ENCODE measurements at regions not wholly inside any gene's neighbourhood (a gene's known extent, or its start where the extent isn't known, plus 50 kb on each side); places are given as distances from the start of the nearest gene placed in this dataset.
"Not testable (repeated sequence)": the region's sequence is repeated elsewhere in the genome, so short reads cannot be mapped to it uniquely, and the experiment has no call there.

- Histone ChIP-seq H3K36me3 (ENCODE audit: insufficient read depth, low read length) (no peaks in the 10 kb centered on the region), H3K9ac (ENCODE audit: low read depth, low read length, poor library complexity, severe bottlenecking) (no peak overlapping the region), H3K27me3 (ENCODE audit: insufficient read depth, low read length, poor library complexity, severe bottlenecking) (no peaks in the 10 kb centered on the region), H2AFZ (ENCODE audit: low read length) (no peak overlapping the region), H3K4me2 (ENCODE audit: low read depth, low read length, poor library complexity, severe bottlenecking) (no peak overlapping the region), H3K9me2 (replicated peaks; ENCODE audit: low read depth, low read length) (no peaks in the 10 kb centered on the region), H3K4me1 (ENCODE audit: insufficient read depth, low read length, poor library complexity, severe bottlenecking) (no peaks in the 10 kb centered on the region), H4K20me1 (ENCODE audit: insufficient read depth, low read length, poor library complexity, severe bottlenecking) (no peaks in the 10 kb centered on the region), H3K79me2 (ENCODE audit: insufficient read depth, low read length) (no peaks in the 10 kb centered on the region), H3F3A (ENCODE audit: low read depth) (no peaks in the 10 kb centered on the region), H3K9me3 (ENCODE audit: insufficient read depth, low read depth, low read length) (no peaks in the 10 kb centered on the region), H3K4me3 (ENCODE audit: low read length, poor library complexity, severe bottlenecking) (no peak overlapping the region)
- no peak for TF ChIP-seq EZH2phosphoT487 (IDR thresholded peaks at IDR 0.05; ENCODE audit: borderline replicate concordance)
- TF ChIP-seq CTCF (conservative IDR thresholded peaks at IDR 0.05; ENCODE audit: low read length) = no peak
Observed at GRCh38 chr13:108049211-108049610, 166.1 kb downstream of the LIG4 start.

GRCh38 chr13:108044954-108045353, 170.4 kb downstream of the LIG4 start:
- Histone ChIP-seq H3K9me2 (replicated peaks; ENCODE audit: low read depth, low read length) (no peaks in the 10 kb centered on the region), H3K27me3 (ENCODE audit: insufficient read depth, low read length, poor library complexity, severe bottlenecking) (no peaks in the 10 kb centered on the region), H3F3A (ENCODE audit: low read depth) (no peaks in the 10 kb centered on the region), H3K36me3 (ENCODE audit: insufficient read depth, low read length) (no peaks in the 10 kb centered on the region), H4K20me1 (ENCODE audit: insufficient read depth, low read length, poor library complexity, severe bottlenecking) (no peaks in the 10 kb centered on the region), H3K9ac (ENCODE audit: low read depth, low read length, poor library complexity, severe bottlenecking) (no peak overlapping the region), H2AFZ (ENCODE audit: low read length) (no peak overlapping the region), H3K4me2 (ENCODE audit: low read depth, low read length, poor library complexity, severe bottlenecking) (no peak overlapping the region), H3K4me3 (ENCODE audit: low read length, poor library complexity, severe bottlenecking) (no peak overlapping the region), H3K4me1 (ENCODE audit: insufficient read depth, low read length, poor library complexity, severe bottlenecking) (no peaks in the 10 kb centered on the region), H3K79me2 (ENCODE audit: insufficient read depth, low read length) (no peaks in the 10 kb centered on the region), H3K9me3 (ENCODE audit: insufficient read depth, low read depth, low read length) (no peaks in the 10 kb centered on the region)
- TF ChIP-seq CTCF (conservative IDR thresholded peaks at IDR 0.05; ENCODE audit: low read length) = no peak
- TF ChIP-seq EZH2phosphoT487 (IDR thresholded peaks at IDR 0.05; ENCODE audit: borderline replicate concordance) = no peak

- not testable (repeated sequence) for H3K4me2 ChIP-seq (ENCODE audit: low read depth, low read length, poor library complexity, severe bottlenecking); H3K9me2 ChIP-seq (replicated peaks; ENCODE audit: low read depth, low read length); H3K9me3 ChIP-seq (ENCODE audit: insufficient read depth, low read depth, low read length); H3K36me3 ChIP-seq (ENCODE audit: insufficient read depth, low read length); H3K27me3 ChIP-seq (ENCODE audit: insufficient read depth, low read length, poor library complexity, severe bottlenecking); H3K79me2 ChIP-seq (ENCODE audit: insufficient read depth, low read length); H3K4me3 ChIP-seq (ENCODE audit: low read length, poor library complexity, severe bottlenecking); H3F3A ChIP-seq (ENCODE audit: low read depth); H3K9ac ChIP-seq (ENCODE audit: low read depth, low read length, poor library complexity, severe bottlenecking); H3K4me1 ChIP-seq (ENCODE audit: insufficient read depth, low read length, poor library complexity, severe bottlenecking); H4K20me1 ChIP-seq (ENCODE audit: insufficient read depth, low read length, poor library complexity, severe bottlenecking); H2AFZ ChIP-seq (ENCODE audit: low read length)
Observed at GRCh38 chr13:108042866-108043265, 172.5 kb downstream of the LIG4 start.

- H2AFZ ChIP-seq (ENCODE audit: low read length) = no peak overlapping the region
- TF ChIP-seq EZH2phosphoT487 (IDR thresholded peaks at IDR 0.05; ENCODE audit: borderline replicate concordance) (no peak), CTCF (conservative IDR thresholded peaks at IDR 0.05; ENCODE audit: low read length) (no peak)
- no peak overlapping the region for H3K9ac ChIP-seq (ENCODE audit: low read depth, low read length, poor library complexity, severe bottlenecking)
- no peaks in the 10 kb centered on the region for H3K27me3 ChIP-seq (ENCODE audit: insufficient read depth, low read length, poor library complexity, severe bottlenecking)
- H3K9me2 ChIP-seq (replicated peaks; ENCODE audit: low read depth, low read length) = no peaks in the 10 kb centered on the region
- no peaks in the 10 kb centered on the region for H3K79me2 ChIP-seq (ENCODE audit: insufficient read depth, low read length)
- no peaks in the 10 kb centered on the region for H3K4me1 ChIP-seq (ENCODE audit: insufficient read depth, low read length, poor library complexity, severe bottlenecking)
- H3K9me3 ChIP-seq (ENCODE audit: insufficient read depth, low read depth, low read length) = no peaks in the 10 kb centered on the region
- no peaks in the 10 kb centered on the region for H3F3A ChIP-seq (ENCODE audit: low read depth)
- H3K4me2 ChIP-seq (ENCODE audit: low read depth, low read length, poor library complexity, severe bottlenecking) = no peak overlapping the region
- no peak overlapping the region for H3K4me3 ChIP-seq (ENCODE audit: low read length, poor library complexity, severe bottlenecking)
- no peaks in the 10 kb centered on the region for H3K36me3 ChIP-seq (ENCODE audit: insufficient read depth, low read length)
- H4K20me1 ChIP-seq (ENCODE audit: insufficient read depth, low read length, poor library complexity, severe bottlenecking) = no peaks in the 10 kb centered on the region
Observed at GRCh38 chr13:108037348-108037747, 178.0 kb downstream of the LIG4 start.
